ENCODE measurements at regions not wholly inside any gene's neighbourhood (a gene's known extent, or its start where the extent isn't known, plus 50 kb on each side); places are given as distances from the start of the nearest gene placed in this dataset.

GRCh38 chr5:53275666-53276065 is 166.1 kb upstream of the MOCS2 start:
- TF ChIP-seq CTCF (IDR thresholded peaks at IDR 0.05; ENCODE audit: unreplicated experiment): no peak
- H3K4me1 Mint-ChIP-seq (ENCODE audit: unreplicated experiment): no peaks in the 10 kb centered on the region
- H3K4me3 Mint-ChIP-seq (ENCODE audit: unreplicated experiment): no peak overlapping the region
- DNase-seq (ENCODE audit: low spot score): no peak
- H3K27ac Mint-ChIP-seq (ENCODE audit: unreplicated experiment): no peak overlapping the region
- no peaks in the 10 kb centered on the region for H3K36me3 Mint-ChIP-seq (ENCODE audit: low read depth, unreplicated experiment)
- no peaks in the 10 kb centered on the region for H3K27me3 Mint-ChIP-seq (ENCODE audit: unreplicated experiment)
- no peaks in the 10 kb centered on the region for H3K9me3 Mint-ChIP-seq (ENCODE audit: unreplicated experiment)

GRCh38 chr5:53276825-53277224 is 167.3 kb upstream of the MOCS2 start:
- no peak for DNase-seq (ENCODE audit: low spot score)
- H3K27ac Mint-ChIP-seq (ENCODE audit: unreplicated experiment): no peak overlapping the region

GRCh38 chr5:53277491-53277890 is 167.9 kb upstream of the MOCS2 start:
- no peaks in the 10 kb centered on the region for H3K36me3 Mint-ChIP-seq (ENCODE audit: low read depth, unreplicated experiment)
- no peaks in the 10 kb centered on the region for H3K27me3 Mint-ChIP-seq (ENCODE audit: unreplicated experiment)
- no peak for TF ChIP-seq CTCF (IDR thresholded peaks at IDR 0.05; ENCODE audit: unreplicated experiment)
- DNase-seq (ENCODE audit: low spot score): no peak
- H3K27ac Mint-ChIP-seq (ENCODE audit: unreplicated experiment): no peak overlapping the region
- no peaks in the 10 kb centered on the region for H3K4me1 Mint-ChIP-seq (ENCODE audit: unreplicated experiment)
- no peaks in the 10 kb centered on the region for H3K9me3 Mint-ChIP-seq (ENCODE audit: unreplicated experiment)
- no peak overlapping the region for H3K4me3 Mint-ChIP-seq (ENCODE audit: unreplicated experiment)

More at GRCh38 chr5:53276825-53277224, 167.3 kb upstream of the MOCS2 start:
- Mint-ChIP-seq H3K4me3 (ENCODE audit: unreplicated experiment) (no peak overlapping the region), H3K36me3 (ENCODE audit: low read depth, unreplicated experiment) (no peaks in the 10 kb centered on the region), H3K9me3 (ENCODE audit: unreplicated experiment) (no peaks in the 10 kb centered on the region), H3K4me1 (ENCODE audit: unreplicated experiment) (no peaks in the 10 kb centered on the region), H3K27me3 (ENCODE audit: unreplicated experiment) (no peaks in the 10 kb centered on the region)
- no peak for TF ChIP-seq CTCF (IDR thresholded peaks at IDR 0.05; ENCODE audit: unreplicated experiment)

GRCh38 chr5:53287573-53287972 is 178.0 kb upstream of the MOCS2 start:
- H3K9me3 Mint-ChIP-seq (ENCODE audit: unreplicated experiment): no peaks in the 10 kb centered on the region
- peaks cover 5% of the 10 kb centered on the region for H3K27me3 Mint-ChIP-seq (ENCODE audit: unreplicated experiment)
- no peak overlapping the region for H3K4me3 Mint-ChIP-seq (ENCODE audit: unreplicated experiment)
- H3K4me1 Mint-ChIP-seq (ENCODE audit: unreplicated experiment): peaks cover 3% of the 10 kb centered on the region
- no peaks in the 10 kb centered on the region for H3K36me3 Mint-ChIP-seq (ENCODE audit: low read depth, unreplicated experiment)
- H3K27ac Mint-ChIP-seq (ENCODE audit: unreplicated experiment): no peak overlapping the region
- TF ChIP-seq CTCF (IDR thresholded peaks at IDR 0.05; ENCODE audit: unreplicated experiment): no peak
- no peak for DNase-seq (ENCODE audit: low spot score)

DNA sequence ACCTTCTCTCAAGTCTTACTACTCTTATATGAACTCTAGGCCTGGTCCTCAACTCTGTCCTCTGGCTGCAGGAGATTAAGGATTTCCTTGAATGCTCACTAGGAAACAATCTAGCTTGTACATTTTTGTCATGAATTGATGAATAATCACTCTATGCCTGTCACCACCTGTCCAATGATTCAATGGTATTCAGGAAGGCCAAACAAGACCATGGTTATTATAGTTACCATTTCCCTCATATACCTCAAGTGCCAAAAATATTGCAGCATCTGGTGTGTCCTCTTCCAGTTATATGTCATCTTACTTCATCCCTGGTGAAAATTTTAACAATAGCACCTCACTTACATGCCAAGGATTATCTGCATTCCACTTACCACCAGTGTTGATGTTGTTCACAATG is 179.0 kb upstream of the MOCS2 start:
- H3K27ac Mint-ChIP-seq (ENCODE audit: unreplicated experiment): no peak overlapping the region
- no peak overlapping the region for H3K4me3 Mint-ChIP-seq (ENCODE audit: unreplicated experiment)
- no peaks in the 10 kb centered on the region for H3K9me3 Mint-ChIP-seq (ENCODE audit: unreplicated experiment)
- TF ChIP-seq CTCF (IDR thresholded peaks at IDR 0.05; ENCODE audit: unreplicated experiment): no peak
- peaks cover 3% of the 10 kb centered on the region for H3K4me1 Mint-ChIP-seq (ENCODE audit: unreplicated experiment)
- H3K36me3 Mint-ChIP-seq (ENCODE audit: low read depth, unreplicated experiment): no peaks in the 10 kb centered on the region
- no peak for DNase-seq (ENCODE audit: low spot score)
- H3K27me3 Mint-ChIP-seq (ENCODE audit: unreplicated experiment): peaks cover 5% of the 10 kb centered on the region
